ENCODE measurements at regions not wholly inside any gene's neighbourhood (a gene's known extent, or its start where the extent isn't known, plus 50 kb on each side); places are given as distances from the start of the nearest gene placed in this dataset.
A peak's percentile ranks its signal among the peaks of the same experiment; 100 is the strongest.

DNA sequence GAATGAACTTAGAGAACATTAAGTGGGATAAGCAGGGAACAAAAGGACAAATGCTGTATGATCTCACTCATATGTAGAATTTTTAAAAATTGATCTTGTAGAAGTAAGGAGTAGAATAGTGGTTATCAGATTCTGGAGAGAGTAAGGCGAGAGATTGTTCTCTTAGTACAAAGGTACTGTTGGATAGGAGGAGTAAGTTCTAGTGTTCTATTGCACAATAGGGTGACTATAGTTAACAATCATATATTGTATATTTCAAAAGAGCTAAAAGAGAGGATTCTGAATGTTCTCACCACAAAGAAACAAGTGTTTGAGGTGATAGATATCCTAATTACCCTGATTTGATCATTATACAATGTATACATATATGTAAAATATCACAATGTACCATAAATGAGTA, 735.9 kb downstream of the NCAM2 start:
- H3K27ac Mint-ChIP-seq (ENCODE audit: unreplicated experiment): no peak overlapping the region
- no peak for DNase-seq (ENCODE audit: low read depth)
- no peaks in the 10 kb centered on the region for H3K36me3 Mint-ChIP-seq (ENCODE audit: low read depth, unreplicated experiment)

DNA sequence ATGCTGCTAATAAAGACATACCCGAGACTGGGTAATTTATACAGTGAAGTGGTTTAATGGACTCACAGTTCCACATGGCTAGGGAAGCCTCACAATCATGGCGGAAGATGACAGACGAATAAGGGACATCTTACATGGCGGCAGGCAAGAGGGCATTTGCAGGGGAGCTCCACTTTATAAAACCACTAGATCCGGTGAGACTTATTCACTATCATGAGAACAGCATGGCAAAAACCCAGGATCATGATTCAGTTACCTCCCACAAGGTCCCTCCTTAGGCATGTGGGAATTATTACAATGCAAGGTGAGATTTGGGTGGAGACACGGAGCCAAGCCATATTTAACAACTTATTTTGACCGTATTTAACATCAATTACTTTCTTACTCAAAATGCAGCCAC, 739.0 kb downstream of the NCAM2 start:
- Mint-ChIP-seq H3K9me3 (ENCODE audit: unreplicated experiment) (no peaks in the 10 kb centered on the region), H3K27ac (ENCODE audit: unreplicated experiment) (no peak overlapping the region), H3K4me3 (ENCODE audit: unreplicated experiment) (no peak overlapping the region), H3K27me3 (ENCODE audit: low read depth, unreplicated experiment) (no peaks in the 10 kb centered on the region), H3K4me1 (ENCODE audit: low read depth, unreplicated experiment) (no peaks in the 10 kb centered on the region), H3K36me3 (ENCODE audit: low read depth, unreplicated experiment) (no peaks in the 10 kb centered on the region)
- no peaks in the 10 kb centered on the region for H3K27me3 ChIP-seq (ENCODE audit: insufficient read depth, low read length)
- no peak overlapping the region for H3K27ac ChIP-seq (ENCODE audit: low read depth, low read length)
- no peak overlapping the region for H2AFZ ChIP-seq (ENCODE audit: low read depth, low read length)
- no peaks in the 10 kb centered on the region for H3K9me3 ChIP-seq (ENCODE audit: insufficient read depth, low read depth, low read length)
- H3K36me3 ChIP-seq (ENCODE audit: insufficient read depth, low read length): no peaks in the 10 kb centered on the region
- H3K4me3 ChIP-seq (ENCODE audit: insufficient read depth, low read depth, low read length): no peak overlapping the region
- no peak for DNase-seq (ENCODE audit: low read depth)
- no peak overlapping the region for H3K9ac ChIP-seq (ENCODE audit: low read length)
- H3K79me2 ChIP-seq (ENCODE audit: insufficient read depth, low read length): no peaks in the 10 kb centered on the region
- no peak for FAIRE-seq
- no peaks in the 10 kb centered on the region for H3K4me1 ChIP-seq (ENCODE audit: insufficient read depth, low read length)
- TF ChIP-seq, protein P1, sequence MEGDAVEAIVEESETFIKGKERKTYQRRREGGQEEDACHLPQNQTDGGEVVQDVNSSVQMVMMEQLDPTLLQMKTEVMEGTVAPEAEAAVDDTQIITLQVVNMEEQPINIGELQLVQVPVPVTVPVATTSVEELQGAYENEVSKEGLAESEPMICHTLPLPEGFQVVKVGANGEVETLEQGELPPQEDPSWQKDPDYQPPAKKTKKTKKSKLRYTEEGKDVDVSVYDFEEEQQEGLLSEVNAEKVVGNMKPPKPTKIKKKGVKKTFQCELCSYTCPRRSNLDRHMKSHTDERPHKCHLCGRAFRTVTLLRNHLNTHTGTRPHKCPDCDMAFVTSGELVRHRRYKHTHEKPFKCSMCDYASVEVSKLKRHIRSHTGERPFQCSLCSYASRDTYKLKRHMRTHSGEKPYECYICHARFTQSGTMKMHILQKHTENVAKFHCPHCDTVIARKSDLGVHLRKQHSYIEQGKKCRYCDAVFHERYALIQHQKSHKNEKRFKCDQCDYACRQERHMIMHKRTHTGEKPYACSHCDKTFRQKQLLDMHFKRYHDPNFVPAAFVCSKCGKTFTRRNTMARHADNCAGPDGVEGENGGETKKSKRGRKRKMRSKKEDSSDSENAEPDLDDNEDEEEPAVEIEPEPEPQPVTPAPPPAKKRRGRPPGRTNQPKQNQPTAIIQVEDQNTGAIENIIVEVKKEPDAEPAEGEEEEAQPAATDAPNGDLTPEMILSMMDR (IDR thresholded peaks at IDR 0.05; ENCODE audit: insufficient read depth, low read depth, low read length): no peak
- TF ChIP-seq EZH2 (IDR thresholded peaks at IDR 0.05; ENCODE audit: insufficient read depth, low read length): no peak
- H4K20me1 ChIP-seq (ENCODE audit: insufficient read depth, low read length): no peaks in the 10 kb centered on the region
- no peak overlapping the region for H3K4me2 ChIP-seq (ENCODE audit: low read length)

More for the DNA sequence above, 735.9 kb downstream of the NCAM2 start:
- no peaks in the 10 kb centered on the region for H3K79me2 ChIP-seq (ENCODE audit: insufficient read depth, low read length)
- no peak overlapping the region for H3K9ac ChIP-seq (ENCODE audit: low read length)
- no peaks in the 10 kb centered on the region for H3K27me3 ChIP-seq (ENCODE audit: insufficient read depth, low read length)
- Mint-ChIP-seq H3K9me3 (ENCODE audit: unreplicated experiment) (no peaks in the 10 kb centered on the region), H3K4me3 (ENCODE audit: unreplicated experiment) (no peak overlapping the region), H3K4me1 (ENCODE audit: low read depth, unreplicated experiment) (no peaks in the 10 kb centered on the region), H3K27me3 (ENCODE audit: low read depth, unreplicated experiment) (no peaks in the 10 kb centered on the region)
- FAIRE-seq: no peak
- H3K4me2 ChIP-seq (ENCODE audit: low read length): no peak overlapping the region
- H3K9me3 ChIP-seq (ENCODE audit: insufficient read depth, low read depth, low read length): no peaks in the 10 kb centered on the region
- no peaks in the 10 kb centered on the region for H3K4me1 ChIP-seq (ENCODE audit: insufficient read depth, low read length)
- H3K4me3 ChIP-seq (ENCODE audit: insufficient read depth, low read depth, low read length): no peak overlapping the region
- H4K20me1 ChIP-seq (ENCODE audit: insufficient read depth, low read length): no peaks in the 10 kb centered on the region
- H2AFZ ChIP-seq (ENCODE audit: low read depth, low read length): no peak overlapping the region
- H3K36me3 ChIP-seq (ENCODE audit: insufficient read depth, low read length): no peaks in the 10 kb centered on the region
- TF ChIP-seq, protein P1 (IDR thresholded peaks at IDR 0.05; ENCODE audit: insufficient read depth, low read depth, low read length): no peak
- TF ChIP-seq EZH2 (IDR thresholded peaks at IDR 0.05; ENCODE audit: insufficient read depth, low read length): no peak
- H3K27ac ChIP-seq (ENCODE audit: low read depth, low read length): no peak overlapping the region

GRCh38 chr21:21740207-21740606, 742.0 kb downstream of the NCAM2 start:
- Histone ChIP-seq H3K4me1 (ENCODE audit: insufficient read depth, low read length) (no peaks in the 10 kb centered on the region), H3K27me3 (ENCODE audit: insufficient read depth, low read length) (no peaks in the 10 kb centered on the region), H3K4me2 (ENCODE audit: low read length) (no peak overlapping the region), H3K27ac (ENCODE audit: low read depth, low read length) (no peak overlapping the region), H3K4me3 (ENCODE audit: insufficient read depth, low read depth, low read length) (no peak overlapping the region), H2AFZ (ENCODE audit: low read depth, low read length) (no peak overlapping the region), H3K9me3 (ENCODE audit: insufficient read depth, low read depth, low read length) (no peaks in the 10 kb centered on the region), H4K20me1 (ENCODE audit: insufficient read depth, low read length) (no peaks in the 10 kb centered on the region), H3K9ac (ENCODE audit: low read length) (no peak overlapping the region), H3K36me3 (ENCODE audit: insufficient read depth, low read length) (no peaks in the 10 kb centered on the region), H3K79me2 (ENCODE audit: insufficient read depth, low read length) (no peaks in the 10 kb centered on the region)
- TF ChIP-seq, protein P1 (IDR thresholded peaks at IDR 0.05; ENCODE audit: insufficient read depth, low read depth, low read length): no peak
- no peak for TF ChIP-seq EZH2 (IDR thresholded peaks at IDR 0.05; ENCODE audit: insufficient read depth, low read length)
- peaks cover under 1% of the 10 kb centered on the region for H3K9me3 Mint-ChIP-seq (ENCODE audit: unreplicated experiment)
- DNase-seq (ENCODE audit: low read depth) (peak; percentile 20), FAIRE-seq (no peak)
- no peak overlapping the region for H3K27ac Mint-ChIP-seq (ENCODE audit: unreplicated experiment)
- no peaks in the 10 kb centered on the region for H3K4me1 Mint-ChIP-seq (ENCODE audit: low read depth, unreplicated experiment)
- no peaks in the 10 kb centered on the region for H3K36me3 Mint-ChIP-seq (ENCODE audit: low read depth, unreplicated experiment)
- no peak overlapping the region for H3K4me3 Mint-ChIP-seq (ENCODE audit: unreplicated experiment)
- H3K27me3 Mint-ChIP-seq (ENCODE audit: low read depth, unreplicated experiment): no peaks in the 10 kb centered on the region

Measured in astrocyte (in vitro differentiated cells and primary cell).